SU-DHL-6 (cell line): ENCODE measurements at regions not wholly inside any gene's neighbourhood (a gene's known extent, or its start where the extent isn't known, plus 50 kb on each side); places are given as distances from the start of the nearest gene placed in this dataset.

ENCODE experiments used
- H2AFZ ChIP-seq: fragments of 200-600 bp; sonication (generic); 2 replicates; pipeline ENCODE4 v1.6.1; 2014; ENCODE audit warnings: low read depth, mild to moderate bottlenecking, moderate library complexity, mixed read lengths, antibody characterized with exemption, low read length; ENCODE audit not compliant: severe bottlenecking
- H3F3A ChIP-seq: fragments of 200-600 bp; shearing (Covaris generic); 2 replicates; pipeline ENCODE4 v1.6.0; 2016; ENCODE audit warnings: antibody characterized with exemption, mild to moderate bottlenecking; ENCODE audit not compliant: insufficient read depth
- H3K27ac ChIP-seq: fragments of 200-600 bp; sonication (generic); 2 replicates; pipeline ENCODE4 v1.5.1; 2016; ENCODE audit warnings: low read depth, mild to moderate bottlenecking, low read length, moderate library complexity, mixed read lengths
- H3K27me3 ChIP-seq: fragments of 200-600 bp; sonication (generic), shearing (Covaris generic); 2 replicates; pipeline ENCODE4 v1.6.0; 2014; ENCODE audit warnings: mild to moderate bottlenecking, low read length
- H3K36me3 ChIP-seq: fragments of 200-600 bp; sonication (generic); 2 replicates; pipeline ENCODE4 v1.6.1; 2014; ENCODE audit warnings: mild to moderate bottlenecking, low read length, mixed read lengths
- H3K4me2 ChIP-seq: fragments of 300-600, 200-600 bp; shearing (Covaris generic), sonication (generic); 2 replicates; pipeline ENCODE4 v1.6.0; 2014; ENCODE audit warnings: low read length, low read depth, mild to moderate bottlenecking; ENCODE audit not compliant: poor library complexity, severe bottlenecking
- H3K4me3 ChIP-seq: fragments of 200-600 bp; sonication (generic); 2 replicates; pipeline ENCODE4 v1.5.1; 2014; ENCODE audit warnings: antibody characterized with exemption, low read length, mild to moderate bottlenecking, mixed read lengths; ENCODE audit not compliant: insufficient read depth, poor library complexity, severe bottlenecking
- H3K79me2 ChIP-seq: fragments of 200-600 bp; sonication (generic); 2 replicates; pipeline ENCODE4 v1.6.1; 2014; ENCODE audit warnings: mild to moderate bottlenecking, low read length, moderate library complexity; ENCODE audit not compliant: insufficient read depth
- H3K9ac ChIP-seq: fragments of 200-600 bp; sonication (generic); 2 replicates; pipeline ENCODE4 v1.7.0; 2014; ENCODE audit warnings: mild to moderate bottlenecking, low read length
- H3K9me2 ChIP-seq: fragments of 200-600 bp; sonication (generic); replicated peaks from 2 replicates; pipeline ENCODE4 v1.6.1; 2014; ENCODE audit warnings: low read length; ENCODE audit not compliant: insufficient read depth
- H3K9me3 ChIP-seq: fragments of 200-600 bp; sonication (generic); 2 replicates; pipeline ENCODE4 v1.6.1; 2014; ENCODE audit warnings: low read length, mixed read lengths; ENCODE audit not compliant: insufficient read depth
- H4K20me1 ChIP-seq: fragments of 200-600 bp; sonication (generic); 2 replicates; pipeline ENCODE4 v1.6.1; 2014; ENCODE audit warnings: low read depth, mild to moderate bottlenecking, antibody characterized with exemption, low read length, moderate library complexity, mixed read lengths
- CTCF ChIP-seq: fragments of 200-600 bp; sonication (generic); IDR thresholded peaks from one replicate; pipeline ENCODE4 v1.5.1; 2017; ENCODE audit warnings: antibody characterized with exemption, mild to moderate bottlenecking, low read length, moderate library complexity; ENCODE audit not compliant: insufficient read depth, poor library complexity, severe bottlenecking
- EZH2phosphoT487 ChIP-seq: fragments of 200-600 bp; sonication (generic), shearing (Covaris generic); conservative IDR thresholded peaks from 2 replicates; pipeline ENCODE4 v1.6.1; 2018; ENCODE audit warnings: mild to moderate bottlenecking, antibody characterized with exemption, low read length, moderate library complexity, mixed read lengths

DNA sequence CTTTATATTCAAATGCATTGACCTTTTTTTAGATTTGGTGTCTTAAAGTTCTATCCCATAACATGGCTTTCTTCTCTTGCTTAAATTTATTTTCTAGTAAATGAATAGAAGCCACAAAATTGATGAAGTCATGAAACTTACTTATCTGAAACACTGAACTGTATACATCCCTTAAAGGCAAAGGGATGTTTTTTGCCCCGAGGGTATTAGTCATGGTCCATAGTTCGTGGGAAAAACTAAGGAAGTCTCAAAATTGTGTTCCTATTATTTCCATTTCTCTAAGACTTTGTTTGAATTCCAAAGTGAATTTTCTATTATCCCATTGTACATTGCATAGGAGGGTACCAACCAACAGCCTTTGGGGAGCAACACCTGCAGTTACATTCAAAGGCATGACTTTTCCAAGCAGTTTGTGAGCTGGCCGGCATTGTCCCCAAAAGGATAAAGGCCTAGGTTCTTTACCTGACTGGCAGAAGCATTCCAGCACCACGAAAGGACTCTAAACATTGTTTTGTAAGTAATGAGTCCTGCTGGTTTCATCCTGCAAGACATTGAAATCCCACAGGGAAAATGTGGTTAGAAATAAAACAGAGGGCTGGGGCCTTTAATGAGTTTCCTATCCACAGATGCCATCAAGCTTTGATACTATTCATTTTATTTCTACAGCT, 473.5 kb downstream of the PRKD1 start:
- Histone ChIP-seq H3K4me3 (no peak overlapping the region), H3K9me3 (no peaks in the 10 kb centered on the region), H4K20me1 (no peaks in the 10 kb centered on the region), H3K36me3 (no peaks in the 10 kb centered on the region), H3K27me3 (no peaks in the 10 kb centered on the region), H3K9me2 (no peaks in the 10 kb centered on the region; the same call in 1 of the 2 replicates), H3K79me2 (no peaks in the 10 kb centered on the region), H2AFZ (no peak overlapping the region), H3K4me2 (no peak overlapping the region), H3K9ac (no peak overlapping the region), H3K27ac (no peak overlapping the region), H3F3A (no peaks in the 10 kb centered on the region)
- no peak for TF ChIP-seq EZH2phosphoT487
- TF ChIP-seq CTCF = no peak

- Histone ChIP-seq H3K27ac (no peak overlapping the region), H3K4me2 (no peak overlapping the region), H3K9me3 (no peaks in the 10 kb centered on the region), H3K4me3 (no peak overlapping the region), H3K79me2 (no peaks in the 10 kb centered on the region), H3K27me3 (no peaks in the 10 kb centered on the region), H3K36me3 (no peaks in the 10 kb centered on the region), H2AFZ (no peak overlapping the region), H3K9me2 (no peaks in the 10 kb centered on the region; the same call in 1 of the 2 replicates), H4K20me1 (no peaks in the 10 kb centered on the region), H3F3A (no peaks in the 10 kb centered on the region), H3K9ac (no peak overlapping the region)
- no peak for TF ChIP-seq CTCF
- no peak for TF ChIP-seq EZH2phosphoT487
Measured at GRCh38 chr14:29458547-29458946, 469.1 kb downstream of the PRKD1 start.

DNA sequence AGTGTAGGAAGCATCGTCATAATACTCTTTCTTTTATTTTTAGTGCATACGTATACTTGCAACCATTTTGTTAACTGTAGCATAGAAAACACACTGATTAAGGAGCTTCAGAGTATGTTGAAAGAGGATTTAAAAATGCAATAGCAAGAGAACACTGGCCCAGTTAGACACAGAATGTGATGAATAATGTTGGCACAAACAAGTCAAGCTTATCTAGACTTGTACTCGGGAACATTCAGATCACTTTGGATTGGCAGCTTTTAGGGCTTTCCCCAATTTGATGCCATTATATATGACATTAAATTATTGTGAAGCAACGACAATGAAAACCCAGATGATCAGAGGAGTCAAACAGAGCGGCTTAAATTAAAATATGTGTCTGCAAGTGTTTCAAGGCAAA, 468.1 kb downstream of the PRKD1 start:
- Histone ChIP-seq H3K9ac (no peak overlapping the region), H3K36me3 (no peaks in the 10 kb centered on the region), H4K20me1 (no peaks in the 10 kb centered on the region), H3K27ac (no peak overlapping the region), H3K79me2 (no peaks in the 10 kb centered on the region), H3K9me3 (no peaks in the 10 kb centered on the region), H3K9me2 (no peaks in the 10 kb centered on the region; the same call in 1 of the 2 replicates), H2AFZ (no peak overlapping the region), H3K4me3 (no peak overlapping the region), H3F3A (no peaks in the 10 kb centered on the region), H3K4me2 (no peak overlapping the region), H3K27me3 (no peaks in the 10 kb centered on the region)
- TF ChIP-seq EZH2phosphoT487 = no peak
- no peak for TF ChIP-seq CTCF
